Breast epithelium (tissue), 3 donors: ENCODE measurements at regions not wholly inside any gene's neighbourhood (a gene's known extent, or its start where the extent isn't known, plus 50 kb on each side); places are given as distances from the start of the nearest gene placed in this dataset.

ENCODE experiments used
- CTCF ChIP-seq, 3 donors: fragments of 450-650 bp; IDR thresholded peaks; one replicate each; pipeline ENCODE4 v1.5.1; 2016 to 2017; ENCODE audit warnings: antibody characterized with exemption in 3 of 3, mild to moderate bottlenecking in 3 of 3, moderate library complexity in 3 of 3
- POLR2A ChIP-seq: fragments of 450-650 bp; IDR thresholded peaks from one replicate; pipeline ENCODE4 v1.6.1; 2016; ENCODE audit warnings: antibody characterized with exemption, mild to moderate bottlenecking, moderate library complexity

- TF ChIP-seq CTCF (IDR thresholded peaks at IDR 0.05) (no peak), POLR2A (no peak)
Observed at GRCh38 chr6:3534599-3534998, 77.7 kb upstream of the SLC22A23 start.
